ENCODE measurements at regions not wholly inside any gene's neighbourhood (a gene's known extent, or its start where the extent isn't known, plus 50 kb on each side); places are given as distances from the start of the nearest gene placed in this dataset.

DNA sequence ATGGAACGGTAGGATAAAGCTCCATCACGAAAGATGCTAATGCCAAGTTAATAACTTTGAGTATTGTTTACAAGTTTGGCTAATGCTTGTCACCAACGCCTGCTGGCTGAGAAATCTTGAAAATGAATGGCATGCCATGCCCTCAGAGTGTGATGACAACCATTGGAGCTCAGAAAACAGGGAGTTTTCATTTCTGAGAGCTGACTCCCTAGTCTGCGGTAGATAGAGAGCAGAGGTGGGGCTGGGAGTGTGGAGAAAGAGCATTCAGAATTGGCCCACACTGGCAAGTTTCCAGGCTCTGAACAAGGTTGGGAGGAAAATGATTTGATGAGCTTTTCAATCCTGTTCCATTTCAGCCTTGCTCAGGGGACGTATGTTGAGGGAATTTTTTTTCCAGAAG is 183.9 kb downstream of the CPEB2 start:
- TF ChIP-seq POLR2AphosphoS5 (IDR thresholded peaks at IDR 0.05; ENCODE audit: low read depth, low read length) (no peak), POLR2A (IDR thresholded peaks at IDR 0.05; ENCODE audit: low read depth, low read length) (no peak), TAF1 (IDR thresholded peaks at IDR 0.05; ENCODE audit: borderline replicate concordance, low read depth, low read length) (no peak)

Data from GM12892 (cell line).